ENCODE measurements at regions not wholly inside any gene's neighbourhood (a gene's known extent, or its start where the extent isn't known, plus 50 kb on each side); places are given as distances from the start of the nearest gene placed in this dataset.
A peak's percentile ranks its signal among the peaks of the same experiment; 100 is the strongest.

- TF ChIP-seq PRDM15 (CRISPR knock-in tag; IDR thresholded peaks at IDR 0.05) = no peak
- peak; percentile 78 for TF ChIP-seq MEF2B (IDR thresholded peaks at IDR 0.05; ENCODE audit: partially characterized antibody, poor library complexity, severe bottlenecking)
- peak; percentile 83 for TF ChIP-seq MLLT1 (IDR thresholded peaks at IDR 0.05)
- no peak for TF ChIP-seq ASH2L (IDR thresholded peaks at IDR 0.05; ENCODE audit: borderline replicate concordance, low read depth)
- TF ChIP-seq HDAC6 (IDR thresholded peaks at IDR 0.05; ENCODE audit: unreplicated experiment) = no peak
- no peak for TF ChIP-seq CEBPB (IDR thresholded peaks at IDR 0.05; ENCODE audit: borderline replicate concordance in 1 of 2, low read depth in 2 of 2, low read length in 2 of 2)
- TF ChIP-seq ZNF384 (IDR thresholded peaks at IDR 0.05; ENCODE audit: borderline replicate concordance, low read depth, low read length) = no peak
- TF ChIP-seq TCF7 (IDR thresholded peaks at IDR 0.05; ENCODE audit: borderline replicate concordance) = peak; percentile 61; the same call in 1 of the 2 replicates
- no peak for TF ChIP-seq SIN3A (IDR thresholded peaks at IDR 0.05; ENCODE audit: low read depth, low read length)
- TF ChIP-seq, protein P1, sequence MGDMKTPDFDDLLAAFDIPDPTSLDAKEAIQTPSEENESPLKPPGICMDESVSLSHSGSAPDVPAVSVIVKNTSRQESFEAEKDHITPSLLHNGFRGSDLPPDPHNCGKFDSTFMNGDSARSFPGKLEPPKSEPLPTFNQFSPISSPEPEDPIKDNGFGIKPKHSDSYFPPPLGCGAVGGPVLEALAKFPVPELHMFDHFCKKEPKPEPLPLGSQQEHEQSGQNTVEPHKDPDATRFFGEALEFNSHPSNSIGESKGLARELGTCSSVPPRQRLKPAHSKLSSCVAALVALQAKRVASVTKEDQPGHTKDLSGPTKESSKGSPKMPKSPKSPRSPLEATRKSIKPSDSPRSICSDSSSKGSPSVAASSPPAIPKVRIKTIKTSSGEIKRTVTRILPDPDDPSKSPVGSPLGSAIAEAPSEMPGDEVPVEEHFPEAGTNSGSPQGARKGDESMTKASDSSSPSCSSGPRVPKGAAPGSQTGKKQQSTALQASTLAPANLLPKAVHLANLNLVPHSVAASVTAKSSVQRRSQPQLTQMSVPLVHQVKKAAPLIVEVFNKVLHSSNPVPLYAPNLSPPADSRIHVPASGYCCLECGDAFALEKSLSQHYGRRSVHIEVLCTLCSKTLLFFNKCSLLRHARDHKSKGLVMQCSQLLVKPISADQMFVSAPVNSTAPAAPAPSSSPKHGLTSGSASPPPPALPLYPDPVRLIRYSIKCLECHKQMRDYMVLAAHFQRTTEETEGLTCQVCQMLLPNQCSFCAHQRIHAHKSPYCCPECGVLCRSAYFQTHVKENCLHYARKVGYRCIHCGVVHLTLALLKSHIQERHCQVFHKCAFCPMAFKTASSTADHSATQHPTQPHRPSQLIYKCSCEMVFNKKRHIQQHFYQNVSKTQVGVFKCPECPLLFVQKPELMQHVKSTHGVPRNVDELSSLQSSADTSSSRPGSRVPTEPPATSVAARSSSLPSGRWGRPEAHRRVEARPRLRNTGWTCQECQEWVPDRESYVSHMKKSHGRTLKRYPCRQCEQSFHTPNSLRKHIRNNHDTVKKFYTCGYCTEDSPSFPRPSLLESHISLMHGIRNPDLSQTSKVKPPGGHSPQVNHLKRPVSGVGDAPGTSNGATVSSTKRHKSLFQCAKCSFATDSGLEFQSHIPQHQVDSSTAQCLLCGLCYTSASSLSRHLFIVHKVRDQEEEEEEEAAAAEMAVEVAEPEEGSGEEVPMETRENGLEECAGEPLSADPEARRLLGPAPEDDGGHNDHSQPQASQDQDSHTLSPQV (IDR thresholded peaks at IDR 0.05) = no peak
- no peak for TF ChIP-seq RFX5 (IDR thresholded peaks at IDR 0.05; ENCODE audit: low read depth, low read length)
- TF ChIP-seq LARP7 (IDR thresholded peaks at IDR 0.05) = no peak
- TF ChIP-seq HSF1 (IDR thresholded peaks at IDR 0.05; ENCODE audit: low read depth, low read length) = no peak
- TF ChIP-seq SMAD5 (IDR thresholded peaks at IDR 0.05; ENCODE audit: low read depth) = no peak
- TF ChIP-seq IKZF2 (IDR thresholded peaks at IDR 0.05) = peak; percentile 96 to 97
- TF ChIP-seq ESRRA (IDR thresholded peaks at IDR 0.05; ENCODE audit: low read length) = no peak
- TF ChIP-seq SPI1 (IDR thresholded peaks at IDR 0.05; ENCODE audit: borderline replicate concordance, insufficient read depth, low read depth, low read length) = peak; percentile 80
- TF ChIP-seq NR2C2 (IDR thresholded peaks at IDR 0.05; ENCODE audit: borderline replicate concordance, control insufficient read depth, insufficient read length, low read depth) = no peak
- no peak for TF ChIP-seq MYB (IDR thresholded peaks at IDR 0.05; ENCODE audit: borderline replicate concordance, low read depth, low read length)
- TF ChIP-seq BRCA1 (IDR thresholded peaks at IDR 0.05; ENCODE audit: low read depth, low read length) = no peak
- no peak for TF ChIP-seq NBN (IDR thresholded peaks at IDR 0.05)
- no peak for TF ChIP-seq KDM1A (IDR thresholded peaks at IDR 0.05; ENCODE audit: borderline replicate concordance)
These were observed 188.6 kb upstream of the ZNF608 start (continued) for GRCh38 chr5:124935065-124935464.

Data from GM12878 (cell line).